GM23338 (cell line): ENCODE measurements at regions not wholly inside any gene's neighbourhood (a gene's known extent, or its start where the extent isn't known, plus 50 kb on each side); places are given as distances from the start of the nearest gene placed in this dataset.
A peak's percentile ranks its signal among the peaks of the same experiment; 100 is the strongest.

Experiments
- ATAC-seq: fragments of 200-7000 bp; cut with Tn5 transposase; 3 replicates; pipeline ENCODE4 v1.9.1; 2020
- DNase-seq: peaks from one replicate; pipeline ENCODE4 v3.0.0-alpha.2; 2015; ENCODE audit warnings: low spot score
- H2AFZ ChIP-seq: fragments of 200-600 bp; sonication (generic); 2 replicates; pipeline ENCODE4 v1.8.0; 2016; ENCODE audit warnings: antibody characterized with exemption, mild to moderate bottlenecking, moderate library complexity
- H3F3A ChIP-seq: fragments of 200-600 bp; sonication (generic); replicated peaks from 2 replicates; pipeline ENCODE4 v1.8.0; 2017; ENCODE audit warnings: antibody characterized with exemption, mixed run types, low read depth
- H3K27ac ChIP-seq: fragments of 200-600 bp; sonication (generic); 2 replicates; pipeline ENCODE4 v1.6.1; 2016; ENCODE audit warnings: low read depth
- H3K27me3 ChIP-seq: fragments of 200-600 bp; sonication (generic); 2 replicates; pipeline ENCODE4 v1.8.0; 2016; ENCODE audit warnings: mild to moderate bottlenecking, mixed run types, moderate library complexity; ENCODE audit not compliant: insufficient read depth
- H3K36me3 ChIP-seq: fragments of 200-600 bp; sonication (generic); 2 replicates; pipeline ENCODE4 v1.8.0; 2016; ENCODE audit warnings: mild to moderate bottlenecking; ENCODE audit not compliant: insufficient read depth
- H3K4me1 ChIP-seq: fragments of 200-600 bp; sonication (generic); 2 replicates; pipeline ENCODE4 v1.8.0; 2016; ENCODE audit warnings: mild to moderate bottlenecking, moderate library complexity; ENCODE audit not compliant: insufficient read depth
- H3K4me2 ChIP-seq: fragments of 200-600 bp; sonication (generic); 2 replicates; pipeline ENCODE4 v1.7.1; 2017; ENCODE audit warnings: mixed run types
- H3K4me3 ChIP-seq: fragments of 200-600 bp; sonication (generic); 2 replicates; pipeline ENCODE4 v1.6.1; 2016; ENCODE audit warnings: mixed run types
- H3K79me2 ChIP-seq: fragments of 200-600 bp; sonication (generic); replicated peaks from 2 replicates; pipeline ENCODE4 v1.8.0; 2017; ENCODE audit warnings: mild to moderate bottlenecking; ENCODE audit not compliant: insufficient read depth
- H3K9me2 ChIP-seq: fragments of 200-600 bp; sonication (generic); 2 replicates; pipeline ENCODE4 v1.8.0; 2017; ENCODE audit not compliant: insufficient read depth
- H4K20me1 ChIP-seq: fragments of 200-600 bp; sonication (generic); replicated peaks from 2 replicates; pipeline ENCODE4 v1.8.0; 2017; ENCODE audit warnings: mild to moderate bottlenecking; ENCODE audit not compliant: insufficient read depth
- H3K27ac Mint-ChIP-seq: 2 replicates; pipeline ENCODE4 v1.8.0; 2020; ENCODE audit warnings: inconsistent platforms, mild to moderate bottlenecking, moderate library complexity, mixed read lengths
- H3K27me3 Mint-ChIP-seq: 3 replicates; pipeline ENCODE4 v1.8.0; 2022; ENCODE audit warnings: low read depth, mild to moderate bottlenecking, moderate library complexity, mixed read lengths, inconsistent platforms; ENCODE audit not compliant: insufficient read depth, poor library complexity
- H3K36me3 Mint-ChIP-seq: 3 replicates; pipeline ENCODE4 v1.8.0; 2021; ENCODE audit warnings: low read depth, mild to moderate bottlenecking, inconsistent platforms, moderate library complexity, mixed read lengths
- H3K4me1 Mint-ChIP-seq: 3 replicates; pipeline ENCODE4 v1.8.0; 2020; ENCODE audit warnings: mild to moderate bottlenecking, inconsistent platforms, mixed read lengths
- H3K4me3 Mint-ChIP-seq: 3 replicates; pipeline ENCODE4 v1.8.0; 2021; ENCODE audit warnings: moderate library complexity, mild to moderate bottlenecking, inconsistent platforms, mixed read lengths
- H3K9me3 Mint-ChIP-seq: 3 replicates; pipeline ENCODE4 v1.8.0; 2020; ENCODE audit warnings: moderate library complexity, mild to moderate bottlenecking, inconsistent platforms, mixed read lengths
- CREB1 ChIP-seq: fragments of 250-450 bp; sonication (Bioruptor Pico); IDR thresholded peaks from 2 replicates; pipeline ENCODE4 v1.5.0; 2020; ENCODE audit warnings: low read depth, mild to moderate bottlenecking, moderate library complexity
- EZH2 ChIP-seq: fragments of 200-600 bp; sonication (generic); IDR thresholded peaks from one replicate; pipeline ENCODE4 v1.8.0; 2017; ENCODE audit warnings: antibody characterized with exemption, mild to moderate bottlenecking, low read depth; ENCODE audit not compliant: unreplicated experiment
- EZH2phosphoT487 ChIP-seq: fragments of 200-600 bp; sonication (generic); IDR thresholded peaks from one replicate; pipeline ENCODE4 v1.8.1; 2018; ENCODE audit warnings: antibody characterized with exemption; ENCODE audit not compliant: unreplicated experiment
- JUNB ChIP-seq: IDR thresholded peaks from one replicate; pipeline ENCODE4 v1.6.1; 2016; ENCODE audit warnings: antibody characterized with exemption; ENCODE audit not compliant: unreplicated experiment
- REST ChIP-seq: IDR thresholded peaks from one replicate; pipeline ENCODE4 v1.6.1; 2018; ENCODE audit warnings: antibody characterized with exemption; ENCODE audit not compliant: unreplicated experiment
- STAT1 ChIP-seq: IDR thresholded peaks from one replicate; pipeline ENCODE4 v1.6.1; 2016; ENCODE audit warnings: antibody characterized with exemption; ENCODE audit not compliant: unreplicated experiment
- ZNF331 ChIP-seq: fragments of 250-450 bp; sonication (Bioruptor Pico); IDR thresholded peaks from 2 replicates; pipeline ENCODE4 v1.5.0; 2020; ENCODE audit warnings: low read depth, mild to moderate bottlenecking, moderate library complexity
- TF ChIP-seq, protein P1 (sequence below): fragments of 250-450 bp; sonication (Bioruptor Pico); IDR thresholded peaks from 2 replicates; pipeline ENCODE4 v1.5.0; 2020; ENCODE audit warnings: mild to moderate bottlenecking, moderate library complexity
- TF ChIP-seq, protein P2 (sequence below), 2 experiments: fragments of 200-600 bp in 1 of 2; sonication (generic) in 1 of 2; conservative IDR thresholded peaks; 2 replicates each; pipeline versions ENCODE4 v1.5.1 to v1.6.1; 2016 to 2017; ENCODE audit warnings: antibody characterized with exemption in 2 of 2, low read depth in 2 of 2, mild to moderate bottlenecking in 2 of 2, moderate library complexity in 1 of 2
- TF ChIP-seq, protein P3 (sequence below): IDR thresholded peaks from 2 replicates; pipeline ENCODE4 v1.6.1; 2016; ENCODE audit warnings: antibody characterized with exemption

- Mint-ChIP-seq H3K36me3 (no peaks in the 10 kb centered on the region), H3K9me3 (no peaks in the 10 kb centered on the region), H3K4me1 (peaks cover 27% of the 10 kb centered on the region), H3K4me3 (no peak overlapping the region), H3K27ac (no peak overlapping the region; the same call in 1 of the 2 replicates), H3K27me3 (peaks cover 7% of the 10 kb centered on the region)
- H3K4me3 ChIP-seq = no peak overlapping the region
- no peak for ATAC-seq
- no peaks in the 10 kb centered on the region for H3K9me2 ChIP-seq
- peaks cover 8% of the 10 kb centered on the region; the same call in 1 of the 2 replicates for H3K4me1 ChIP-seq
- H3K36me3 ChIP-seq = no peaks in the 10 kb centered on the region
- no peak overlapping the region for H3K4me2 ChIP-seq
- no peak for TF ChIP-seq EZH2
- TF ChIP-seq EZH2phosphoT487 = no peak
- TF ChIP-seq REST = no peak
- no peak for TF ChIP-seq ZNF331 (CRISPR knock-in tag)
- TF ChIP-seq, protein P1, sequence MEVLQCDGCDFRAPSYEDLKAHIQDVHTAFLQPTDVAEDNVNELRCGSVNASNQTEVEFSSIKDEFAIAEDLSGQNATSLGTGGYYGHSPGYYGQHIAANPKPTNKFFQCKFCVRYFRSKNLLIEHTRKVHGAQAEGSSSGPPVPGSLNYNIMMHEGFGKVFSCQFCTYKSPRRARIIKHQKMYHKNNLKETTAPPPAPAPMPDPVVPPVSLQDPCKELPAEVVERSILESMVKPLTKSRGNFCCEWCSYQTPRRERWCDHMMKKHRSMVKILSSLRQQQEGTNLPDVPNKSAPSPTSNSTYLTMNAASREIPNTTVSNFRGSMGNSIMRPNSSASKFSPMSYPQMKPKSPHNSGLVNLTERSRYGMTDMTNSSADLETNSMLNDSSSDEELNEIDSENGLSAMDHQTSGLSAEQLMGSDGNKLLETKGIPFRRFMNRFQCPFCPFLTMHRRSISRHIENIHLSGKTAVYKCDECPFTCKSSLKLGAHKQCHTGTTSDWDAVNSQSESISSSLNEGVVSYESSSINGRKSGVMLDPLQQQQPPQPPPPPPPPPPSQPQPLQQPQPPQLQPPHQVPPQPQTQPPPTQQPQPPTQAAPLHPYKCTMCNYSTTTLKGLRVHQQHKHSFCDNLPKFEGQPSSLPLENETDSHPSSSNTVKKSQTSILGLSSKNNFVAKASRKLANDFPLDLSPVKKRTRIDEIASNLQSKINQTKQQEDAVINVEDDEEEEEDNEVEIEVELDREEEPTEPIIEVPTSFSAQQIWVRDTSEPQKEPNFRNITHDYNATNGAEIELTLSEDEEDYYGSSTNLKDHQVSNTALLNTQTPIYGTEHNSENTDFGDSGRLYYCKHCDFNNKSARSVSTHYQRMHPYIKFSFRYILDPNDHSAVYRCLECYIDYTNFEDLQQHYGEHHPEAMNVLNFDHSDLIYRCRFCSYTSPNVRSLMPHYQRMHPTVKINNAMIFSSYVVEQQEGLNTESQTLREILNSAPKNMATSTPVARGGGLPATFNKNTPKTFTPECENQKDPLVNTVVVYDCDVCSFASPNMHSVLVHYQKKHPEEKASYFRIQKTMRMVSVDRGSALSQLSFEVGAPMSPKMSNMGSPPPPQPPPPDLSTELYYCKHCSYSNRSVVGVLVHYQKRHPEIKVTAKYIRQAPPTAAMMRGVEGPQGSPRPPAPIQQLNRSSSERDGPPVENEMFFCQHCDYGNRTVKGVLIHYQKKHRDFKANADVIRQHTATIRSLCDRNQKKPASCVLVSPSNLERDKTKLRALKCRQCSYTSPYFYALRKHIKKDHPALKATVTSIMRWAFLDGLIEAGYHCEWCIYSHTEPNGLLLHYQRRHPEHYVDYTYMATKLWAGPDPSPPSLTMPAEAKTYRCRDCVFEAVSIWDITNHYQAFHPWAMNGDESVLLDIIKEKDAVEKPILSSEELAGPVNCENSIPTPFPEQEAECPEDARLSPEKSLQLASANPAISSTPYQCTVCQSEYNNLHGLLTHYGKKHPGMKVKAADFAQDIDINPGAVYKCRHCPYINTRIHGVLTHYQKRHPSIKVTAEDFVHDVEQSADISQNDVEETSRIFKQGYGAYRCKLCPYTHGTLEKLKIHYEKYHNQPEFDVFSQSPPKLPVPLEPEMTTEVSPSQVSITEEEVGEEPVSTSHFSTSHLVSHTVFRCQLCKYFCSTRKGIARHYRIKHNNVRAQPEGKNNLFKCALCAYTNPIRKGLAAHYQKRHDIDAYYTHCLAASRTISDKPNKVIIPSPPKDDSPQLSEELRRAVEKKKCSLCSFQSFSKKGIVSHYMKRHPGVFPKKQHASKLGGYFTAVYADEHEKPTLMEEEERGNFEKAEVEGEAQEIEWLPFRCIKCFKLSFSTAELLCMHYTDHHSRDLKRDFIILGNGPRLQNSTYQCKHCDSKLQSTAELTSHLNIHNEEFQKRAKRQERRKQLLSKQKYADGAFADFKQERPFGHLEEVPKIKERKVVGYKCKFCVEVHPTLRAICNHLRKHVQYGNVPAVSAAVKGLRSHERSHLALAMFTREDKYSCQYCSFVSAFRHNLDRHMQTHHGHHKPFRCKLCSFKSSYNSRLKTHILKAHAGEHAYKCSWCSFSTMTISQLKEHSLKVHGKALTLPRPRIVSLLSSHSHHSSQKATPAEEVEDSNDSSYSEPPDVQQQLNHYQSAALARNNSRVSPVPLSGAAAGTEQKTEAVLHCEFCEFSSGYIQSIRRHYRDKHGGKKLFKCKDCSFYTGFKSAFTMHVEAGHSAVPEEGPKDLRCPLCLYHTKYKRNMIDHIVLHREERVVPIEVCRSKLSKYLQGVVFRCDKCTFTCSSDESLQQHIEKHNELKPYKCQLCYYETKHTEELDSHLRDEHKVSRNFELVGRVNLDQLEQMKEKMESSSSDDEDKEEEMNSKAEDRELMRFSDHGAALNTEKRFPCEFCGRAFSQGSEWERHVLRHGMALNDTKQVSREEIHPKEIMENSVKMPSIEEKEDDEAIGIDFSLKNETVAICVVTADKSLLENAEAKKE = no peak
- TF ChIP-seq JUNB = no peak
- TF ChIP-seq, protein P2, sequence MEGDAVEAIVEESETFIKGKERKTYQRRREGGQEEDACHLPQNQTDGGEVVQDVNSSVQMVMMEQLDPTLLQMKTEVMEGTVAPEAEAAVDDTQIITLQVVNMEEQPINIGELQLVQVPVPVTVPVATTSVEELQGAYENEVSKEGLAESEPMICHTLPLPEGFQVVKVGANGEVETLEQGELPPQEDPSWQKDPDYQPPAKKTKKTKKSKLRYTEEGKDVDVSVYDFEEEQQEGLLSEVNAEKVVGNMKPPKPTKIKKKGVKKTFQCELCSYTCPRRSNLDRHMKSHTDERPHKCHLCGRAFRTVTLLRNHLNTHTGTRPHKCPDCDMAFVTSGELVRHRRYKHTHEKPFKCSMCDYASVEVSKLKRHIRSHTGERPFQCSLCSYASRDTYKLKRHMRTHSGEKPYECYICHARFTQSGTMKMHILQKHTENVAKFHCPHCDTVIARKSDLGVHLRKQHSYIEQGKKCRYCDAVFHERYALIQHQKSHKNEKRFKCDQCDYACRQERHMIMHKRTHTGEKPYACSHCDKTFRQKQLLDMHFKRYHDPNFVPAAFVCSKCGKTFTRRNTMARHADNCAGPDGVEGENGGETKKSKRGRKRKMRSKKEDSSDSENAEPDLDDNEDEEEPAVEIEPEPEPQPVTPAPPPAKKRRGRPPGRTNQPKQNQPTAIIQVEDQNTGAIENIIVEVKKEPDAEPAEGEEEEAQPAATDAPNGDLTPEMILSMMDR (conservative IDR thresholded peaks at IDR 0.05; ENCODE audit: low read depth in 2 of 2) = no peak
- no peak for TF ChIP-seq CREB1 (CRISPR knock-in tag)
- TF ChIP-seq, protein P3, sequence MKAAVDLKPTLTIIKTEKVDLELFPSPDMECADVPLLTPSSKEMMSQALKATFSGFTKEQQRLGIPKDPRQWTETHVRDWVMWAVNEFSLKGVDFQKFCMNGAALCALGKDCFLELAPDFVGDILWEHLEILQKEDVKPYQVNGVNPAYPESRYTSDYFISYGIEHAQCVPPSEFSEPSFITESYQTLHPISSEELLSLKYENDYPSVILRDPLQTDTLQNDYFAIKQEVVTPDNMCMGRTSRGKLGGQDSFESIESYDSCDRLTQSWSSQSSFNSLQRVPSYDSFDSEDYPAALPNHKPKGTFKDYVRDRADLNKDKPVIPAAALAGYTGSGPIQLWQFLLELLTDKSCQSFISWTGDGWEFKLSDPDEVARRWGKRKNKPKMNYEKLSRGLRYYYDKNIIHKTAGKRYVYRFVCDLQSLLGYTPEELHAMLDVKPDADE = no peak
- no peak for TF ChIP-seq STAT1
- no peaks in the 10 kb centered on the region for H3K79me2 ChIP-seq
- no peak overlapping the region for H3K27ac ChIP-seq
- H3F3A ChIP-seq = no peaks in the 10 kb centered on the region
- H2AFZ ChIP-seq = 0 out of 2 replicates have a peak overlapping the region, but pooled peaks have one; percentile 69
- H4K20me1 ChIP-seq = no peaks in the 10 kb centered on the region
- H3K27me3 ChIP-seq = no peaks in the 10 kb centered on the region
- no peak for DNase-seq
These were observed 82.4 kb upstream of the TAF1B start for GRCh38 chr2:9760902-9761228.
